ENCODE measurements at regions not wholly inside any gene's neighbourhood (a gene's known extent, or its start where the extent isn't known, plus 50 kb on each side); places are given as distances from the start of the nearest gene placed in this dataset.

DNA sequence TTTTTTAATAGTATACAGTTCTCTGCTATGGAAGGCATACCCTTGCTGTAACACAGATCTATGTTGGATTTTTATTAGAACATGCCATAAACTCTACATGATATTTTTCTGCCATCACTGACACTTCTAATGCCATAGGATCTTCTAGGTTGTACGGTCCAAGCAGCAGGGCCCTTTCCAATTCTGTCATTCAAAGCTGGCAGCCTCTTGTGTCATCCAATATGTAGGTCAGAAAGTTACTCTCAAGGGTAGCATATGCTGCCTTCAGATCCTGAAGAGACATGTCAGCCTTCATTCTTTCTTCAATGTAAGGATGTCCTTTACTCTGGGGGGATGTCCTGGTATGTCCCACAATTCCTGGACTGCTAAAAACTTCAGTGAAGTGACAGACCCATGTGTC, 629.2 kb upstream of the USP24 start:
- peaks cover 3% of the 10 kb centered on the region for H3K9me3 Mint-ChIP-seq
- no peak overlapping the region for H3K4me3 Mint-ChIP-seq

DNA sequence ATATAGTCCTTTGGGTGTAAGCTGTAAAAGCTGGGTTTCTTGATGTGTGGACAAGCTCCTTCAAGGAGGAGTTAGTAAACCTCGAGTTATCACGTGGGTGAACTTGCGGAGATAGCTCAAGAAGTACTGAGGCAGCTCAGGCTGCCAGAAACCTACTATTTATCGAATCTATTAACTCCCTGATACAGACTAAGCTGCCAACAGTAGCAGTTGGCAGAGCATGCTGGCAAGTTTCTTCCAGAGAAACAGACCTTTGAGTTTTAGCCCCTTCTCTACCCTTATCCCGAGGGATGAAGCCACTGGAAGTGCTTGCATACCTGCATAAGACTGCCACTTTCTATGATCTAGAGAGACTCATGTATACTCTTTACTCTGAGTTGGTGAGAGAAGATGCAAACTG, 624.5 kb upstream of the USP24 start:
- no peak overlapping the region for H3K4me3 Mint-ChIP-seq
- no peaks in the 10 kb centered on the region for H3K4me1 Mint-ChIP-seq (ENCODE audit: low read depth)
- H3K36me3 Mint-ChIP-seq (ENCODE audit: low read depth): no peaks in the 10 kb centered on the region
- DNase-seq (ENCODE audit: low spot score): no peak
- no peaks in the 10 kb centered on the region for H3K27me3 Mint-ChIP-seq (ENCODE audit: insufficient read depth)
- intact Hi-C loops (cut with micrococcal nuclease): no loop called here
- H3K27ac Mint-ChIP-seq: no peak overlapping the region
- H3K9me3 Mint-ChIP-seq: peaks cover 3% of the 10 kb centered on the region

More for the DNA sequence above, 629.2 kb upstream of the USP24 start:
- Mint-ChIP-seq H3K4me1 (ENCODE audit: low read depth) (no peaks in the 10 kb centered on the region), H3K36me3 (ENCODE audit: low read depth) (no peaks in the 10 kb centered on the region), H3K27ac (no peak overlapping the region), H3K27me3 (ENCODE audit: insufficient read depth) (no peaks in the 10 kb centered on the region)
- intact Hi-C loops (cut with micrococcal nuclease): no loop called here
- DNase-seq (ENCODE audit: low spot score): no peak

DNA sequence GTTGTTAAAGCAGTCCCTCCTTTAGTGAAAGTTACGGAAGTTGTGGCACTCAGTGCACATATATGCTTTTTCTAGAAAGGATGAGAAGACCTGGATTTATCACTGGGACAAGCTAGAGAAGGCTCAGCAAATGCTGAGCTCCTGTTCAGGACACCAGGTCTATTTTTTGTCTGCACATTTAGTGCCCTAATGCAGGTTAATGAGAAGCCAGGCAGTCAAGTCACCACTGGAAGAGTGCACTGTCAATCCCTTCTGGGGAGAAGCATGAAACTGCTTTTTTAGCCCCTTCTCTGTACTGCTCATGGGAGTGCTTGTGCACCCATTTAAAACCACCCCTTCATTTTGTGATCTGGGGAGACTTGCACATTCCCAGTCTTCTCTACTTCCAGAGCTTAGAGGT, 624.1 kb upstream of the USP24 start:
- H3K4me1 Mint-ChIP-seq (ENCODE audit: low read depth): no peaks in the 10 kb centered on the region
- DNase-seq (ENCODE audit: low spot score): no peak
- H3K4me3 Mint-ChIP-seq: no peak overlapping the region
- H3K27ac Mint-ChIP-seq: no peak overlapping the region
- no peaks in the 10 kb centered on the region for H3K36me3 Mint-ChIP-seq (ENCODE audit: low read depth)
- H3K9me3 Mint-ChIP-seq: peaks cover 3% of the 10 kb centered on the region
- H3K27me3 Mint-ChIP-seq (ENCODE audit: insufficient read depth): no peaks in the 10 kb centered on the region
- intact Hi-C loops (cut with micrococcal nuclease): no loop called here

DNA sequence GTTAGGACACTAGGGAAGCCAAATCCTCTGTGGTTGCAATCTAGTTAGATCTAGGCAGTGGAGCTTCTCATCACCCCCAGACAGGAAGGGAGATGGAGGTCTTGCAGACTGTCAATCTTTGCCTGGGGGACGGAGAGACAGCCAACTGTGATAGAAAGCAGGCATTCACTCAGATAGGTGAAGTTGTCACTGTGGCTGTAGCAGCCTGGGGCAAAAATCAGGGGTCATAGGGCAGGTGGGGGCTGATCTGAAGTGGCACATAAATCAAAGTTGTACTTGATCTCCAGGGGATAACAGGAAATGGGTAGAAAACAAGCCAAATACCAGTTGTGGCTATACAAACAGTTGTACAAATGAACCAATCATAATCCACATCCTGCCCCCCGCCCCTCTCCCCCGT, 620.9 kb upstream of the USP24 start:
- H3K36me3 Mint-ChIP-seq (ENCODE audit: low read depth): no peaks in the 10 kb centered on the region
- intact Hi-C loops (cut with micrococcal nuclease): no loop called here
- H3K4me1 Mint-ChIP-seq (ENCODE audit: low read depth): no peaks in the 10 kb centered on the region
- no peak overlapping the region for H3K27ac Mint-ChIP-seq
- no peak for DNase-seq (ENCODE audit: low spot score)
- no peak overlapping the region for H3K4me3 Mint-ChIP-seq
- peaks cover under 1% of the 10 kb centered on the region for H3K9me3 Mint-ChIP-seq
- H3K27me3 Mint-ChIP-seq (ENCODE audit: insufficient read depth): no peaks in the 10 kb centered on the region

DNA sequence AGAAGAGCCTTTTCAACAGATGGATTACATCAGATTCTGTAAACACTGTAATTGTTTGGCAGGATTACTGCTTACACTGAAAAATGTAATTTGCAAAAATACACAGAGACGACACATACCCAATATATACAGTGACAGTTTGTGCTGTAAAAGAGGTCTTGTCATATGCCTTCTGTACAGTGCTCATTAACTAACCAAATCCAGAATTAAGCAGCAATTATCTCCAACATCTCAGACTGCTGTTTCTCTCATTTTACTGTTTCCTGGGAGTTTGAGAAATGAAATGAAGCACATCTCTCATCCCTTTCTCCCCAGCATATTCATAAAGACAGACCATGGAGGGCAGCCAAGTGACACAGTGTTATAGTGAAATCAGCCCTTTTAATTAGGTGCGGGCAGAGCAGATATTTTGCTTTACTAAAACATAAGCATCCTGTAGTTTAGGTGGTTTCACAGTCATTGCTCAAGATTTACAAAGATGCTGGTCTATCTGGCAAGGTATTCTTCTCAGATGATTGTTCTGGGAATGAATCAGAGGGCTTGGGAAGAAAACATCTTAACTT, 618.4 kb upstream of the USP24 start:
- Mint-ChIP-seq H3K36me3 (ENCODE audit: low read depth) (no peaks in the 10 kb centered on the region), H3K27ac (no peak overlapping the region), H3K4me3 (no peak overlapping the region), H3K4me1 (ENCODE audit: low read depth) (no peaks in the 10 kb centered on the region), H3K9me3 (no peaks in the 10 kb centered on the region), H3K27me3 (ENCODE audit: insufficient read depth) (no peaks in the 10 kb centered on the region)
- DNase-seq (ENCODE audit: low spot score): no peak
- intact Hi-C loops (cut with micrococcal nuclease): no loop called here

DNA sequence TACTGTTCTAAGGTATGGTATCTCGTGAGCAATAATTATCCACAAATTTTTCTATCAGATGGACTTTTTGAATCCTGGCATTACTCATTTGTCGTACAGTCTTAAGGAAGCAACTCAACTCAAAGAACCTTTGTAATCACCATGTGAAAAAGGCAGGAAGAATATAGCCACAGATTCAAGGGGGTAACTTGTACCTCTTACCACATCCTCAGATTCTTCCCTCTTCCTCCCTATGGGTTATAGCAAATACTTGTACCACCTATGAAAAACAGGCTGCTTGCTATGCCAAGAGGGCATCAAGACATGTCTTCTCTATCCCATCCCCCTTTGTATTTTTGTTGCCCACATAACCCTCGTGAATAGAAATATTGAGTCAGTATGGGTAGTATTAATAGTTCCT, 616.6 kb upstream of the USP24 start:
- Mint-ChIP-seq H3K27ac (no peak overlapping the region), H3K9me3 (no peaks in the 10 kb centered on the region), H3K36me3 (ENCODE audit: low read depth) (no peaks in the 10 kb centered on the region), H3K4me1 (ENCODE audit: low read depth) (no peaks in the 10 kb centered on the region), H3K27me3 (ENCODE audit: insufficient read depth) (no peaks in the 10 kb centered on the region), H3K4me3 (no peak overlapping the region)
- DNase-seq (ENCODE audit: low spot score): no peak
- intact Hi-C loops (cut with micrococcal nuclease): no loop called here

DNA sequence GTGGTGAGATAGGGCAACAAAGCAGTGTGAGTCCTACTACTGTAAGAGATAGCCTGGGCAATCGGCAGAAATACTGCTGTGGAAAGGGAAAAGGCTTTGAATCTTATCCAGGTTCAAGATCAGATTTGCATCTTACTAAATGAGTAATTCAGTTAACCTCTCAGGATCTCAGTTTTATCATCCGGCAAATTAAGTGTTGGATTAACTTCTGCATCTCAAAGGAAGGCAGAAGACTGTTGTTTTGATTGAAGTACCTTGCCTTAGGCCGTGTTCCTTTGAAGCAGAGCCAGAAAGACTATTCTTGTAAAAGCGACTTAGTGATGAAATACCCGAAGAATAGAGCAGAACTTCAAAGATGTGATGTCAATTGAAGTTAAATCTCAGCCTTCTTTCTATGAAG, 612.9 kb upstream of the USP24 start:
- no peak for DNase-seq (ENCODE audit: low spot score)
- Mint-ChIP-seq H3K27me3 (ENCODE audit: insufficient read depth) (no peaks in the 10 kb centered on the region), H3K4me1 (ENCODE audit: low read depth) (no peaks in the 10 kb centered on the region), H3K27ac (no peak overlapping the region), H3K36me3 (ENCODE audit: low read depth) (no peaks in the 10 kb centered on the region), H3K4me3 (no peak overlapping the region), H3K9me3 (no peaks in the 10 kb centered on the region)
- intact Hi-C loops (cut with micrococcal nuclease): no loop called here

DNA sequence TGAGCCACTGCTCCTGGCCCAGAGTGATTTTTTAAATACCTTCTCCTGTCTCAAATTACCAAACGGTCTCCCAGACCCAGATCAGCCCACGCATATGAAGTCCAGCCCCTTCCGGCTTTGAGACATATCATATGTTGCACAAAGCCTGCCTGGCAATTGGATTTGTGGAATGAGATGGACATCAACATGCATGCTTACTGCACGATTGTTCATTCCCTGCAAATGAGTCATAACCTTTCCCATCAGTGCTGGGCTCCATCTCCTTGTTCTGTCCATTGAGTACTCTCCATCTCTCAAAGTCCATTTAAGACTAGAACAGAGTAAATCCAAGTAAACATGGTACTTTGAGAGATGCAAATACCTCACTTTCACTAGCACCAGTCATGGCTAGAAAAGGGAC, 612.2 kb upstream of the USP24 start:
- no peaks in the 10 kb centered on the region for H3K9me3 Mint-ChIP-seq

DNA sequence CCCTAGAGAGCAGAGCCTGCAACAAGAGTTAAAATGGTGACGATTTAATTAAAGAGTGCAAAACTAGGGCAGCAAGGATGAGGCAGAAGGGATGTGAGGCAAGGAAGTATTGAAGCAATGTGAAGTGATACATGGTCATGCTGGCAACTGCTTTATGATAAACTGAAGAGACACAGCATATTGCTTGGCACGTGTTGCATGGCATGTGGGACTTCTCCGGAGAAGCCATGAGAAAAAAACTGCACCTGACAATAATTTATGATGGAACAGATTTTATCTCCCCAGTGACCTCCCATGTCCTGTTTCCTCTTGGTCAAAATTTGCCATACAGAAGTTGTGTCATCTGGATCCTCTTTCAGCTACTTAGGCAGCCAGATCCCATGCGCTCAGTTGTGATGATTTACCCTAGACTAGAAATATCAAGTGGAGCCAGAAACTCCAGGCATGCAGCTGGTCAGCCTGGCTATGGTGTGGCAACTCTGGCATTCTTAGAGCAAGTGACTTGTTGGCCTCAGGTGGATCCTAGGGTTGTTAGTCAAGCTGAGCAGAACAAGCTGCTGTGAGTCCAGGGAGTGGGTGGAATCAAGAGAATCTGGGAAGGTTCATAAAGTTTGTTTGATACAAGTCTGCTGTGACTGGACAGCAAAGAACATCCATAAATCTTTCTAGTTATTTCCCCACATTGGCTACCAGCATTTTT, 611.4 kb upstream of the USP24 start:
- Mint-ChIP-seq H3K27me3 (ENCODE audit: insufficient read depth) (no peaks in the 10 kb centered on the region), H3K36me3 (ENCODE audit: low read depth) (no peaks in the 10 kb centered on the region), H3K27ac (no peak overlapping the region), H3K9me3 (no peaks in the 10 kb centered on the region), H3K4me3 (no peak overlapping the region), H3K4me1 (ENCODE audit: low read depth) (no peaks in the 10 kb centered on the region)
- intact Hi-C loops (cut with micrococcal nuclease): no loop called here
- no peak for DNase-seq (ENCODE audit: low spot score)

More for the DNA sequence above, 612.2 kb upstream of the USP24 start:
- H3K4me3 Mint-ChIP-seq: no peak overlapping the region
- no peaks in the 10 kb centered on the region for H3K4me1 Mint-ChIP-seq (ENCODE audit: low read depth)
- no peak for DNase-seq (ENCODE audit: low spot score)
- H3K36me3 Mint-ChIP-seq (ENCODE audit: low read depth): no peaks in the 10 kb centered on the region
- intact Hi-C loops (cut with micrococcal nuclease): no loop called here
- no peak overlapping the region for H3K27ac Mint-ChIP-seq
- H3K27me3 Mint-ChIP-seq (ENCODE audit: insufficient read depth): no peaks in the 10 kb centered on the region

DNA sequence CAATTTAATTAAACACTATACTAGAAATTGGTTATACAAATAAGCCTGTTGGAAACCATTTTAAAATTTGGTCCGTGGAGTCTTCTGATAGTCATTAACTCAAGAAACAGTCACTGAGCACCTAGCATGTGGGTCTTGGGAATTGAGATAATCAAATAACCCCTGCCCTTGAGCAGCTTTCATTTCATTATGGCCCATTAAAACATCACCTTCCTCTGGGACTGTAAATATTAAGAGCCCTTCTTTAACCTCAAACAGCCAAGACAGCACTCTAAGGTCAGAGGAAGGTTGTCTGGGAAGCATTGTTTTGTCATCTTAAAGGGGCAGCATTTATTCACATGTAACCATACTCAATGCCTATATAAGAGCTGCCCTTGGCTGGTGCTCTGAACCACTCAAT, 610.3 kb upstream of the USP24 start:
- intact Hi-C loops (cut with micrococcal nuclease): no loop called here
- no peak overlapping the region for H3K27ac Mint-ChIP-seq
- no peak overlapping the region for H3K4me3 Mint-ChIP-seq
- no peaks in the 10 kb centered on the region for H3K36me3 Mint-ChIP-seq (ENCODE audit: low read depth)
- DNase-seq (ENCODE audit: low spot score): no peak
- no peaks in the 10 kb centered on the region for H3K4me1 Mint-ChIP-seq (ENCODE audit: low read depth)
- H3K9me3 Mint-ChIP-seq: no peaks in the 10 kb centered on the region
- H3K27me3 Mint-ChIP-seq (ENCODE audit: insufficient read depth): no peaks in the 10 kb centered on the region

DNA sequence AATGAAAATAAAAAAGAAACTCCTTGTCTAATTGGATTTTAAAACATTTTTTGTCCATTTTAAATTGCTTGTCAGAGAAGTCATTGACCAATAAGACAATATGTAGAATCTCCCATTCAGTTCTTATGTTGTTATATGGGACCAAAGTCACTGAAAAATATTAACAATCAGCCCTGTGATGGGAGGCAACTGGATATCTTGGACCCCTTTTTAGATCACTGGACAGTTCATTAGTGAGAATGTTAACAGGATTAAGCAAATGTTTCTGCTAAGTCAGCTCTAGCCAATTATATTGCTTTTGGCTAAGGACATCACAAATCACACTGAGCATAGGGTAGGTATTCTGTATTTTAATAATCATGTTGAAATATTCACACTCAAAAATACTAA, 609.1 kb upstream of the USP24 start:
- intact Hi-C loops (cut with micrococcal nuclease): no loop called here
- Mint-ChIP-seq H3K27me3 (ENCODE audit: insufficient read depth) (no peaks in the 10 kb centered on the region), H3K27ac (no peak overlapping the region), H3K36me3 (ENCODE audit: low read depth) (no peaks in the 10 kb centered on the region), H3K4me1 (ENCODE audit: low read depth) (no peaks in the 10 kb centered on the region), H3K4me3 (no peak overlapping the region), H3K9me3 (no peaks in the 10 kb centered on the region)
- no peak for DNase-seq (ENCODE audit: low spot score)

DNA sequence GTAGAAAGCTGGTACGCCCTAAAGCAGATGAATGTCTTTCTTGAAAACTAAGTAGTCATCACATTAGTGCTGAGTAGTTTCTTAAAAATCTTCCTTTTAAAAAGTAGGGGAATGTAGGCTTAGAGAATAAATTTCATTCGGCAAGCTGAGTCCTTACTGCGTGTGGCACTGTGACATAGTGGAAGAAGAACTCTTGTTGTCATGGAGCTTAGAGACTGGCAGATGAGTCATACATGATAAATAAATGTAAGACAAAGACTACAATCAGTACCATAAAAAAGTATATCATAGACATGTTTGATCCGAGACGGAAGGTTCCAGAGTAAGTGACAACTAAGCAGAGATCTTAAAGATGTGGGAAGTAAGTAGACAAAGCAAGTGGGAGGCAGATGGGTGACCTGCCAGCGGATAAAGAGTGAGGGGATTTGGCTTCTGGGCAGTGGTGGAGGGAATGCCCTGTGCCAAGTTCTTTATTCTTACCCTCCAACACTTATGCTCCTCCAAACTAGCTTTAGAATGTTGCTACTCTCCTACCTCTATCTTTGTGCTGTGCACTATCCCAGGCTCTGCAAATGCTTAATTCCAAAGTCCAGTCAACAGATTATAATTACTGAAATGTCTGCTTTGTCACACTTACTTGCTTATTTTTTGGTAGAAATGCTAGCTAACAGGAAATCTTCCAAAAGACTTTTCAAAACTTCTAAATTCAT, 608.5 kb upstream of the USP24 start:
- intact Hi-C loops (cut with micrococcal nuclease): no loop called here
- no peak overlapping the region for H3K4me3 Mint-ChIP-seq
- H3K27ac Mint-ChIP-seq: no peak overlapping the region
- no peak for DNase-seq (ENCODE audit: low spot score)
- no peaks in the 10 kb centered on the region for H3K4me1 Mint-ChIP-seq (ENCODE audit: low read depth)
- no peaks in the 10 kb centered on the region for H3K27me3 Mint-ChIP-seq (ENCODE audit: insufficient read depth)
- H3K36me3 Mint-ChIP-seq (ENCODE audit: low read depth): no peaks in the 10 kb centered on the region
- no peaks in the 10 kb centered on the region for H3K9me3 Mint-ChIP-seq

DNA sequence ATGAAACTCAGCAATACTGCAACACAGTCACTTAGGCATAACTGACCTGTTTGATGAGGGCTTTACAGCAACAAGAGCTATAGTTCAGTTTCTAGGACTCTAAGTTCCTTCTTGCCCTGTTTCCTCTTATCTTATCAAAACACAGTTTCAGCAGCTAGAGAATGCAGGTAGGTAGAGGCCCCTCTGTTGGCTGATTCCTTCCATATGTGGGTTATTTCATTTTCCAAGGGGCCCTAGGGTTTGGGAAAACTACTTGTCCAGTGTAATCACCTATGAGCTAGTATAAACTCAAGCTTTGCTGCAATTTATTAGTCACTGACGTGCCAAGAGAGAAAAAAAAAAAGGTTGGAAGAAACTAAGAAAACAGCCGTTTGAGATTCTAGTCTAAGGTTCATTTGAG, 607.7 kb upstream of the USP24 start:
- Mint-ChIP-seq H3K27me3 (ENCODE audit: insufficient read depth) (no peaks in the 10 kb centered on the region), H3K4me1 (ENCODE audit: low read depth) (no peaks in the 10 kb centered on the region), H3K4me3 (no peak overlapping the region), H3K27ac (no peak overlapping the region), H3K36me3 (ENCODE audit: low read depth) (no peaks in the 10 kb centered on the region), H3K9me3 (no peaks in the 10 kb centered on the region)
- intact Hi-C loops (cut with micrococcal nuclease): no loop called here
- DNase-seq (ENCODE audit: low spot score): no peak
